ENCODE measurements at regions not wholly inside any gene's neighbourhood (a gene's known extent, or its start where the extent isn't known, plus 50 kb on each side); places are given as distances from the start of the nearest gene placed in this dataset.

- TF ChIP-seq CTCF (IDR thresholded peaks at IDR 0.05) (no peak), POLR2A (IDR thresholded peaks at IDR 0.05) (no peak)
Observed at GRCh38 chr5:172540099-172540870, 86.0 kb upstream of the SH3PXD2B start.

All from right lobe of liver (tissue), 4 donors.